D721Med (cell line): ENCODE measurements at regions not wholly inside any gene's neighbourhood (a gene's known extent, or its start where the extent isn't known, plus 50 kb on each side); places are given as distances from the start of the nearest gene placed in this dataset.

Experiments used
- DNase-seq: peaks from one replicate; pipeline ENCODE4 v3.0.0; 2011; ENCODE audit warnings: low spot score; ENCODE audit not compliant: insufficient read length
- FAIRE-seq: peaks from 2 replicates; lab custom pipeline; 2011; peaks lifted over from hg19 to GRCh38; lab: Jason Lieb, UNC
- TF ChIP-seq, protein P1 (sequence below): IDR thresholded peaks from 2 replicates; pipeline ENCODE4 v1.5.1; 2012; ENCODE audit warnings: mild to moderate bottlenecking, control low read depth; ENCODE audit not compliant: insufficient read depth; ENCODE audit errors: missing control alignments

GRCh38 chr9:7546261-7546660, 253.3 kb downstream of the DMAC1 start:
- TF ChIP-seq, protein P1, sequence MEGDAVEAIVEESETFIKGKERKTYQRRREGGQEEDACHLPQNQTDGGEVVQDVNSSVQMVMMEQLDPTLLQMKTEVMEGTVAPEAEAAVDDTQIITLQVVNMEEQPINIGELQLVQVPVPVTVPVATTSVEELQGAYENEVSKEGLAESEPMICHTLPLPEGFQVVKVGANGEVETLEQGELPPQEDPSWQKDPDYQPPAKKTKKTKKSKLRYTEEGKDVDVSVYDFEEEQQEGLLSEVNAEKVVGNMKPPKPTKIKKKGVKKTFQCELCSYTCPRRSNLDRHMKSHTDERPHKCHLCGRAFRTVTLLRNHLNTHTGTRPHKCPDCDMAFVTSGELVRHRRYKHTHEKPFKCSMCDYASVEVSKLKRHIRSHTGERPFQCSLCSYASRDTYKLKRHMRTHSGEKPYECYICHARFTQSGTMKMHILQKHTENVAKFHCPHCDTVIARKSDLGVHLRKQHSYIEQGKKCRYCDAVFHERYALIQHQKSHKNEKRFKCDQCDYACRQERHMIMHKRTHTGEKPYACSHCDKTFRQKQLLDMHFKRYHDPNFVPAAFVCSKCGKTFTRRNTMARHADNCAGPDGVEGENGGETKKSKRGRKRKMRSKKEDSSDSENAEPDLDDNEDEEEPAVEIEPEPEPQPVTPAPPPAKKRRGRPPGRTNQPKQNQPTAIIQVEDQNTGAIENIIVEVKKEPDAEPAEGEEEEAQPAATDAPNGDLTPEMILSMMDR = no peak
- FAIRE-seq = no peak

GRCh38 chr9:7545371-7546165, 254.0 kb downstream of the DMAC1 start:
- TF ChIP-seq, protein P1 = no peak
- DNase-seq (no peak), FAIRE-seq (no peak)

More at GRCh38 chr9:7546261-7546660, 253.3 kb downstream of the DMAC1 start:
- DNase-seq = no peak

- DNase-seq (no peak), FAIRE-seq (no peak)
- TF ChIP-seq, protein P1 = no peak
Measured at GRCh38 chr9:7542693-7543092, 256.9 kb downstream of the DMAC1 start.

DNA sequence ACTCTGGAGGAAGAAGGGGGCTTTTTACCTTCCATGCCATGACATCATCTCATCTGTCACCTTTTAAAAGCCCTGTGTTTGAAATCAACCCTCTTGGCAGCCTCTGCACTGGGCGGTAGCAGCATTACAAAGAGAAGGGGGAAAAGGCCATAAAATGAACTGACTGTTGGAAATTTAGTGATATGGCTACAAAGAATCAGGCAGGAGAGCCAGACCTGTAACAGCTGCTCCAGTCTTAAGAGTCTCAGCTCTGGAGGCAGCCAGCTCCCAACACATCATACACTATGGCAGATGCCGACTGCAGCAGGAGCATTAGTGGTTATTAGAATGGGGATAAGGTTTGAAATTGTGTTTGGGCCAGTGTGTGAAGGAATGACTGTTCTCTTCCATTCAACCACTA, 257.5 kb downstream of the DMAC1 start:
- FAIRE-seq = peak; percentile 89
- TF ChIP-seq, protein P1 = no peak
- DNase-seq = no peak

GRCh38 chr9:7536310-7536939, 263.2 kb downstream of the DMAC1 start:
- TF ChIP-seq, protein P1 = peak; percentile 28
- DNase-seq = no peak
- no peak for FAIRE-seq

GRCh38 chr9:7534211-7534935, 265.2 kb downstream of the DMAC1 start:
- DNase-seq = no peak
- TF ChIP-seq, protein P1 = no peak
- no peak for FAIRE-seq
